Esophagus (tissue), 2 donors: ENCODE measurements at regions not wholly inside any gene's neighbourhood (a gene's known extent, or its start where the extent isn't known, plus 50 kb on each side); places are given as distances from the start of the nearest gene placed in this dataset.

Experiments
- H3K27ac ChIP-seq, 2 donors: one replicate each; pipeline ENCODE4 v1.5.1; 2013; ENCODE audit warnings: low read depth in 2 of 2, mild to moderate bottlenecking in 2 of 2, inconsistent platforms in 1 of 2, low read length in 1 of 2, moderate library complexity in 1 of 2
- H3K27me3 ChIP-seq, 2 donors: one replicate each; pipeline ENCODE4 v1.6.1; 2013; ENCODE audit warnings: low read length in 2 of 2, control low read depth in 1 of 2, mild to moderate bottlenecking in 1 of 2; ENCODE audit not compliant: insufficient read depth in 2 of 2, control insufficient read depth in 1 of 2
- H3K36me3 ChIP-seq, 2 donors: one replicate each; pipeline ENCODE4 v1.6.1; 2013; ENCODE audit warnings: low read length in 1 of 2; ENCODE audit not compliant: control insufficient read depth in 2 of 2, insufficient read depth in 2 of 2
- H3K4me1 ChIP-seq, 2 donors: one replicate each; pipeline ENCODE4 v1.6.1; 2013; ENCODE audit warnings: low read length in 1 of 2; ENCODE audit not compliant: control insufficient read depth in 2 of 2, insufficient read depth in 2 of 2
- H3K4me3 ChIP-seq, 2 donors: one replicate each; pipeline ENCODE4 v1.5.1; 2013; ENCODE audit warnings: low read length in 2 of 2, mild to moderate bottlenecking in 2 of 2, low read depth in 1 of 2, moderate library complexity in 1 of 2
- H3K9me3 ChIP-seq, 2 donors: one replicate each; pipeline ENCODE4 v1.6.1; 2013; ENCODE audit warnings: mild to moderate bottlenecking in 2 of 2, low read depth in 1 of 2, low read length in 1 of 2, moderate library complexity in 1 of 2; ENCODE audit not compliant: control insufficient read depth in 2 of 2, insufficient read depth in 1 of 2
- WGBS, 2 donors: extraction: QIAGEN DNeasy Blood & Tissue Kit; methylation state at CpG; one replicate each; pipeline ENCODE4 v1.1.7; 2013; 5-methylcytosine and 5-hydroxymethylcytosine counted together
- donor health status: healthy with polysubstance abuse.
- donor health status: Bipolar disorder and iron deficiency.

DNA sequence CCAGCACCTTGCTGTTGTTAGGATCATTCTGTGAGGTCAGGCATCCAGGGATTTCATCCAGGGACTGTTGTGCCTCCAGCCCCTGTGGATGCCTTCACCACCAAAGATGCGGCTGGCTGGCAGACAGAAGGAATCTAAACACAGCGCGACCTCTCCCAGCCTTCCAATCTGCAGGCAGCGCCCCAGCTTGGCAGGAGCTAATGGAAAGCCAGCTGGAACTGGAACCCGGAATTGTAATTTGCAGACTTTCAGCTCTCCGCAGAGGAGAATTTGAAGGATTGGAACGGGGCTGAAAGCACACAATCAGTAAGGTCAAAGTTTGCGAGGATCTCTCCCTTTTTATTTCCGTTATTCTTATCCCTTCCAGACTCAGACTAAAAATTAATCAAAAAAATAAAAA lies 127.8 kb downstream of the TRIB2 start:
- no peaks in the 10 kb centered on the region for H3K36me3 ChIP-seq
- H3K4me1 ChIP-seq = no peaks in the 10 kb centered on the region
- H3K27me3 ChIP-seq = no peaks in the 10 kb centered on the region
- H3K27ac ChIP-seq = no peak overlapping the region
- H3K4me3 ChIP-seq = no peak overlapping the region
- H3K9me3 ChIP-seq = no peaks in the 10 kb centered on the region
- 65 to 68% methylated on average over 9 of the region's 9 CpGs for WGBS, 2 donors

DNA sequence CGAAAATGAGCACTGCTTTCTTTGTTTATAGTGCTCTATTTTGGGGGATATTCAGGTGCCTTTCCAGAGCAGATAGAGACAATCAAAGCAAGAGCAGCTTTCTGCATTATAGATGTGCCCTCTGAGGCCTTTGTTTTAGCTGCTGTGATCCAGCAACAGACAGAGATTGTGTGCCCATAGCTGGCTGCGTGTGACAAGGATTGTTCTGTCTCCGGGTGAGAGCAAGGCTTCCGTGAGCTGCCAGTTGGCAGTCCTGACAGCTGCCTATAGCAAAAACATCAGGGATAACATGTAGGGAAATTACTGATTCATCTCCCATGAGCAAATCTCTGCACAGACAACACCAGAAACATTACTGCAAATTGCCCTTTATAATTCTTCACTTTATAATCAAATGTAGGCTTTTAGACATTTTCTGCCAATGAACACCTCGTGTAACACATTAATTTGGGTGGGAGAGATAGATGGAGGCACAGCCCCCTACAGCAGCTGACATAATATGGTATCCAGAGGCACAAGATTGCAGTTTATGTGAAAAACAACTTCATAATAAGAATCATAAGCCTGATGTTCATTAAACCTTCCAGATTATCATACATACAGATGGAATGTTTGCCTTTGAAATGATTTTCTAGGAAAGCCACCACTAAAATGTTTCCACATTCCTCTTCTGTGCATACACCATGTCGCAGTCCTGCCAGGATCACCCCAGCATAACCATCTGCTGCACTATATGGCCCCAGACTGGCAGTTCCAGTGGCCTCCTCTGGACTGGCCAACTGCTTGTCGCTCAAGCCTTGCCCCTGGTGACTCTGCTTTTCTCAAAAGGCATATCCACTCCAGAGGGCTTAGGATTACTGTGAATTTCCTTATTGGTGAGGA lies 131.2 kb downstream of the TRIB2 start:
- Histone ChIP-seq H3K9me3 (no peaks in the 10 kb centered on the region), H3K27me3 (no peaks in the 10 kb centered on the region), H3K4me1 (no peaks in the 10 kb centered on the region), H3K4me3 (no peak overlapping the region), H3K27ac (no peak overlapping the region), H3K36me3 (no peaks in the 10 kb centered on the region)
- WGBS, 2 donors = 81 to 88% methylated on average over 7 of the region's 7 CpGs

DNA sequence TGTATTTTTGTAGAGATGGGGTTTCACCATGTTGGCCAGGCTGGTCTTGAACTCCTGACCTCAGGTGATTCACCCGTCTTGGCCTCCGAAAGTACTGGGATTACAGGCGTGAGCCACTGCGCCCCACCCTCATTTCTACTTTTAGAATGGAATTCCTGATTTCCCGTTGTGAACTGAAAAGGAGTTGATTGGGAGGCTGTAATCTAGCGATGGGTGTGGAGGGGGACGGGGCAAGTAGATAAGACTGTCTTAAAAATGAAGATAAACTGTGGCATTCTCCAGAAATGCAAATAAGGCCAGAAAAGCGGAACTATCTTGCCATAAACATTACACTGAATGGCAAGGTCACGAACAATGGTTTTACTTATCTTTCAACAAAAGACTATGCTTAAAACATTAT lies 135.4 kb downstream of the TRIB2 start:
- Histone ChIP-seq H3K27ac (no peak overlapping the region), H3K9me3 (no peaks in the 10 kb centered on the region), H3K4me3 (no peak overlapping the region), H3K4me1 (no peaks in the 10 kb centered on the region), H3K36me3 (no peaks in the 10 kb centered on the region), H3K27me3 (no peaks in the 10 kb centered on the region)
- WGBS, 2 donors = 83 to 85% methylated on average over 9 of the region's 9 CpGs

DNA sequence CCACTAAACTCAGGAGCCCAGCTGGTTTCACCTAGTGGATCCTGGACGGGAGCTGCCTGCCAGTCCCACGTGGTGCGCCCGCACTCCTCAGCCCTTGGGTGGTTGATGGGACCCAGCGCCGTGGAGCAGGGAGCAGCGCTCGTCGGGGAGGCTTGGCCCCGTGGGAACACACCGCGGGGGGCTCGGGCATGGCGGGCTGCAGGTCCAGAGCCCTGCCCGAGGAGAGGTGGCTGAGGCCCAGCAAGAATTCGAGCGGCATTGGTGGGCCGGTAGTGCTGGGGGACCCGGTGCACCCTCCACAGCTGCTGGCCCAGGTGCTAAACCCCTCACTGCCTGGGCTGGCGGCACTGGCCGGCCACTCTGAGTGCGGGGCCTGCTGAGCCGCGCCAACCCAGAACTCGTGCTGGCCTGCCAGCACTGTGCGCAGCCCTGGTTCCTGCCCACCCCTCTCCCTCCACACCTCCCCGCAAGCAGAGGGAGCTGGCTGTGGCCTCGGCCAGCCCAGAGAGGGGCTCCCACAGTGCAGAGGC lies 137.3 kb downstream of the TRIB2 start:
- H3K9me3 ChIP-seq = no peaks in the 10 kb centered on the region
- no peak overlapping the region for H3K4me3 ChIP-seq
- no peaks in the 10 kb centered on the region for H3K4me1 ChIP-seq
- 91 to 97% methylated on average over 25 to 28 of the region's 28 CpGs for WGBS, 2 donors
- no peak overlapping the region for H3K27ac ChIP-seq
- no peaks in the 10 kb centered on the region for H3K36me3 ChIP-seq
- no peaks in the 10 kb centered on the region for H3K27me3 ChIP-seq

DNA sequence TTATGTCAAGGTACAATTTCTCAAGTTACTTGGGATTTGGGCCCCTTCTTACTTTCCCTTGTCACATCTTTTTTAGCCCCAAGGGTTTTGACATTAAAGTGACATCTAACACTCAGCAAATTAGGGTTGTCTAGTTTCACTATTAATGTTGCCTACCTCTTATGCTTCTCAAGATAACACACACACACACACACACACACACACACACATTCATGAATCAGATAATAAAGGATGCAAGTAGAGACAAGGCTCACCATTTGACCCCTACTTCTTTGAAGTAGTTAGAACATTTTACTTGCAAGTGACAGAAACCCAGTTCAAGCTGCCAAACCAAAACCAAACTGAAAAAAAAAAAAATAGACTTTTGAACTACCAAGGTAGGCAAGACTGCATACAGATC lies 138.8 kb downstream of the TRIB2 start:
- H3K36me3 ChIP-seq = no peaks in the 10 kb centered on the region

DNA sequence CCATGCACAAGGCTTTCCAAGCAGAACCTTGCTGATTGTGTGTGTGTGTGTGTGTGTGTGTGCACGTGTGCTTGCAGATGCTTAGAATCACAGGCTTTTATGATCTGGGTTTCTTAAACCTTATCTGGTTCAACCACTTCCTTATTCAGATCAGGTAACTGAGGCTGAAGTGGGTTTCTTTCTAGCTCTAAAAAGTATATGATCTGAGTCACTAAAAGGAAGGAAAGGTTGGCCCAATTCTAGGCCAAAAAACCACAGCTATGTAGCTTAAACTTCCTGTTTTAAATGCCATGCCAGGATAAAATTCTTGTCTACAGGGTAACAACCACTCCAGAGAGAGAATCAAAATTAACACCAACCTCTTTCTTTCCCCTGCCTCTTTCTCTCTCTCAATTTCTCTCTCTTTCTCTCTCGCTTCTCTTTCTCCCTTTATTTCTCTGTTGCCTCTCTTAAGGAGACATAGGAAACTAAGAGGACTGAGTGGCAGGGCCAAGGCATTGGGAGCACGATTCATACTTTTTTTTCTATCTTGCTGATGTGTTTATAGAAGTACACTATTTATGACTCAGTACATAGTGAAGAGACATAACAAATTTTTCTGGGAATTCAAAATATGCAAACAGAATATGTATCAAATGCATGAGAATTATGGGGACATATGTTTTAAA lies 140.3 kb downstream of the TRIB2 start:
- no peak overlapping the region for H3K4me3 ChIP-seq

More for the DNA sequence above, 138.8 kb downstream of the TRIB2 start:
- no peak overlapping the region for H3K27ac ChIP-seq
- no peaks in the 10 kb centered on the region for H3K4me1 ChIP-seq
- no peaks in the 10 kb centered on the region for H3K9me3 ChIP-seq
- H3K27me3 ChIP-seq = no peaks in the 10 kb centered on the region
- no peak overlapping the region for H3K4me3 ChIP-seq

DNA sequence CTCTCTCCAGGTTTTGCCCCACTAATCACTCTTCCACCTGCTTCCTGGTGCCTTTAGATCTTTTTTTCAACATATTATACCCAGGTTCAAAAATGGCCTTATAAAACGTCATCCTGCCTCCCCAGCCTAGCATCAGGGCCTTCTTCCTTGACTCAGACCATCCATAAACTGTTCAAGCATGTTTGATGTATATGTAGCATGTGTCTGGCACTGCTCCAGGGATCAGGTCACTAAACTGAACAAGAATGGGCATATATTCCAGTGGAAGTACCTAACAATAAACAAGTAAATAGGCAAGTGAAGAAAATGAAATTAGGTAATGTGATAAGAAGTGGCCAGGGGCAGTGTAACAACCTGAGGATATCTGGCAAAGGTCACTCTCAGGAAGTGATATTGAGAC lies 141.2 kb downstream of the TRIB2 start:
- Histone ChIP-seq H3K27me3 (no peaks in the 10 kb centered on the region), H3K36me3 (no peaks in the 10 kb centered on the region), H3K4me3 (no peak overlapping the region), H3K4me1 (no peaks in the 10 kb centered on the region), H3K27ac (no peak overlapping the region), H3K9me3 (no peaks in the 10 kb centered on the region)
- WGBS, 2 donors = 65 to 67% methylated on average over 1 of the region's 1 CpG

More for the DNA sequence above, 140.3 kb downstream of the TRIB2 start:
- Histone ChIP-seq H3K4me1 (no peaks in the 10 kb centered on the region), H3K27ac (no peak overlapping the region), H3K27me3 (no peaks in the 10 kb centered on the region), H3K9me3 (no peaks in the 10 kb centered on the region), H3K36me3 (no peaks in the 10 kb centered on the region)
- WGBS, 2 donors = 52 to 55% methylated on average over 3 of the region's 3 CpGs

DNA sequence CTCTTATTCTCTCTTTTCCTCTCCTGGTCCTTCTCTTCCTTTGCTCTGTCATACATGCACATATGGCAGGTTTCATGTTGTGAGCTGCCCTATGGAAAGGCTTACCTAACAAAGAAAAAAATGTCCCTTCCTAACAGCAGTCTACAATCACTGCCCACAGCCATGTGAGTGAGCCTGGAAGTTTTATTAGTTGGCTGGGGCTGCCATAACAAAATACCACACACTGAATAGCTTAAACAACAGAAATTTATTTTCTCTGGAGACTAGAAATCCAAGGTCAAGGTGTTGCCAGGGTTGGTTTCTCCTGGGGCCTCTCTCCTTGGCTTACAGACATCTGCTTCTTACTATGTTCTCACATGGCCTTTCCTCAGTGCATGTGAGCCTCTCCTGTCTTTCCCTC lies 142.1 kb downstream of the TRIB2 start:
- H3K27ac ChIP-seq = no peak overlapping the region
- H3K9me3 ChIP-seq = no peaks in the 10 kb centered on the region
- no peaks in the 10 kb centered on the region for H3K27me3 ChIP-seq
- no peak overlapping the region for H3K4me3 ChIP-seq
- H3K4me1 ChIP-seq = no peaks in the 10 kb centered on the region
- H3K36me3 ChIP-seq = no peaks in the 10 kb centered on the region

DNA sequence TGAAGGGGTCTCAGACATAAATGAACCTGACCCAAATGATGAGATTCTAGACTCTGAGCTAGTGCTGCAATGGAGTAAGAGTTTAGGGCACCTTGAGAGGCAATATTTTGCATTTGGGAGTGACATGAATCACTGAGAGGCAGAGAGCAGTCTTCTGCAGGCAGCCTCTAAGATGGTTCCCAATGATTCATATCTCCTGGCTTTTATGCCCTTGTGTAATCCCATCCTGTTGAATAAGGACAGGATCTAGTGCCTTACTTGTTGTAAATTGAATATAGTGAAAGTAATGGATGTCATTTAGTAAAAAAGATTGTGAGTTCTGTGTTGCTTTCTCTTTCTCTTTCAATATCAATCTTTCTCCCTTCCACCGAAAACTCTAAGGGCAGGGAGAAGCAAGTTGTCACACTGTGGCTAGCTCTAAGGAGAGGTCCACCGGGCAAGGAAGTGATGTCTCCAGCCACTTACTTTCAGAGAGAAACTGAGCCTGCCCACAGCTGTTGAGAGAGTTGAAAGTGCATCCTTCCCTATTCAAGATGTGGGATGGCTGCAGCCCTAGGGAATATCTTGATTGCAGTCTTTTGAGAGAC lies 144.7 kb downstream of the TRIB2 start:
- Histone ChIP-seq H3K27ac (no peak overlapping the region), H3K4me3 (no peak overlapping the region), H3K27me3 (no peaks in the 10 kb centered on the region), H3K36me3 (no peaks in the 10 kb centered on the region), H3K9me3 (no peaks in the 10 kb centered on the region), H3K4me1 (no peaks in the 10 kb centered on the region)
- 61 to 66% methylated on average over 2 of the region's 2 CpGs for WGBS, 2 donors
